ENCODE measurements at regions not wholly inside any gene's neighbourhood (a gene's known extent, or its start where the extent isn't known, plus 50 kb on each side); places are given as distances from the start of the nearest gene placed in this dataset.
"Not testable (repeated sequence)": the region's sequence is repeated elsewhere in the genome, so short reads cannot be mapped to it uniquely, and the experiment has no call there.

- DNase-seq (ENCODE audit: low read depth): no peak
Measured at GRCh38 chr10:3659203-3659917, 125.6 kb downstream of the KLF6 start.

GRCh38 chr10:3658766-3659165 is 126.2 kb downstream of the KLF6 start:
- no peak for DNase-seq (ENCODE audit: low read depth)

GRCh38 chr10:3656214-3656613 is 128.8 kb downstream of the KLF6 start:
- DNase-seq (ENCODE audit: low read depth): no peak

- no peak for DNase-seq (ENCODE audit: low read depth)
Measured at GRCh38 chr10:3655528-3655927, 129.5 kb downstream of the KLF6 start.

GRCh38 chr10:3654980-3655379 is 130.0 kb downstream of the KLF6 start:
- no peak for DNase-seq (ENCODE audit: low read depth)

GRCh38 chr10:3654496-3654895 is 130.5 kb downstream of the KLF6 start:
- no peak for DNase-seq (ENCODE audit: low read depth)

- not testable (repeated sequence) for DNase-seq (ENCODE audit: low read depth)
Measured at GRCh38 chr10:3653303-3653702, 131.7 kb downstream of the KLF6 start.

- peak; percentile 20 for DNase-seq (ENCODE audit: low read depth)
Measured at GRCh38 chr10:3652886-3653285, 132.1 kb downstream of the KLF6 start.

- DNase-seq (ENCODE audit: low read depth): no peak
Measured at GRCh38 chr10:3651969-3652653, 132.9 kb downstream of the KLF6 start.

- no peak for DNase-seq (ENCODE audit: low read depth)
Measured at GRCh38 chr10:3648576-3648975, 136.4 kb downstream of the KLF6 start.

GRCh38 chr10:3648170-3648569 is 136.8 kb downstream of the KLF6 start:
- DNase-seq (ENCODE audit: low read depth): no peak

- DNase-seq (ENCODE audit: low read depth): no peak
Measured at GRCh38 chr10:3647074-3647473, 137.9 kb downstream of the KLF6 start.

- DNase-seq (ENCODE audit: low read depth): no peak
Measured at GRCh38 chr10:3645406-3645805, 139.6 kb downstream of the KLF6 start.

GRCh38 chr10:3640816-3641215 is 144.2 kb downstream of the KLF6 start:
- DNase-seq (ENCODE audit: low read depth): no peak

GRCh38 chr10:3639546-3639945 is 145.5 kb downstream of the KLF6 start:
- DNase-seq (ENCODE audit: low read depth): no peak

GRCh38 chr10:3636356-3637181 is 148.4 kb downstream of the KLF6 start:
- DNase-seq (ENCODE audit: low read depth): no peak

GRCh38 chr10:3635697-3636096 is 149.3 kb downstream of the KLF6 start:
- DNase-seq (ENCODE audit: low read depth): no peak

GRCh38 chr10:3635211-3635671 is 149.8 kb downstream of the KLF6 start:
- no peak for DNase-seq (ENCODE audit: low read depth)

- not testable (repeated sequence) for DNase-seq (ENCODE audit: low read depth)
Measured at GRCh38 chr10:3634646-3635045, 150.4 kb downstream of the KLF6 start.

GRCh38 chr10:3631701-3632330 is 153.2 kb downstream of the KLF6 start:
- no peak for DNase-seq (ENCODE audit: low read depth)

- DNase-seq (ENCODE audit: low read depth): no peak
Measured at GRCh38 chr10:3631291-3631690, 153.7 kb downstream of the KLF6 start.

All from forelimb muscle (tissue), 1 donor.